HUES48 (cell line): ENCODE measurements at regions not wholly inside any gene's neighbourhood (a gene's known extent, or its start where the extent isn't known, plus 50 kb on each side); places are given as distances from the start of the nearest gene placed in this dataset.

Experiments
- H3K27ac ChIP-seq: one replicate; pipeline ENCODE4 v1.7.0; 2013; ENCODE audit warnings: low read depth, low read length, inconsistent platforms
- H3K27me3 ChIP-seq: 2 replicates; pipeline ENCODE4 v1.6.1; 2013; ENCODE audit warnings: mild to moderate bottlenecking, low read length; ENCODE audit not compliant: control insufficient read depth, insufficient read depth
- H3K36me3 ChIP-seq: 2 replicates; pipeline ENCODE4 v1.6.1; 2013; ENCODE audit warnings: low read length; ENCODE audit not compliant: control insufficient read depth, insufficient read depth
- H3K4me1 ChIP-seq: 2 replicates; pipeline ENCODE4 v1.6.1; 2013; ENCODE audit warnings: mild to moderate bottlenecking, low read length; ENCODE audit not compliant: control insufficient read depth, insufficient read depth
- H3K4me3 ChIP-seq: 2 replicates; pipeline ENCODE4 v1.5.1; 2013; ENCODE audit warnings: mild to moderate bottlenecking, low read depth, low read length
- H3K9ac ChIP-seq: 2 replicates; pipeline ENCODE4 v1.6.1; 2013; ENCODE audit warnings: mild to moderate bottlenecking, low read depth, low read length, moderate library complexity
- H3K9me3 ChIP-seq: 2 replicates; pipeline ENCODE4 v1.6.1; 2013; ENCODE audit warnings: low read length; ENCODE audit not compliant: control insufficient read depth, insufficient read depth

DNA sequence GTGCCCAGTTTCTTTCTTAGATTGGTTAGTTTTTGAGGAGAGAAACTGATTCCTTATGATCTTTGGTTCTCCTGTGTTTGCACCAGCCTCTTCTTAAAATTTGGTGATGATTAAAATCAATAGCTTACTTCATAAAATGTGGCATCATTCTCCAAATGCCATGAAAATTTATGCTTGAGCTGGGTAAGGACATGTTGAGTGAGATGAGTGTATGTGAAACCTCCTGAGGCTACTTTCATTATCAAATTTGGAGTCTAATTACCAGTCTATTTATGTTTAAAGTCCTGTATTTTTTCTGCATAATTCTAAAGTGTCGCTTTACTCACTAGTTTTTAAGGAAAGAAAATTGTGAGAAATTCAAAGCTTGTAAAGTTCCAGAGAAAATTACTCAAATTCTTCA is 102.1 kb downstream of the DIPK2A start:
- no peaks in the 10 kb centered on the region for H3K4me1 ChIP-seq
- peaks cover 16% of the 10 kb centered on the region for H3K9me3 ChIP-seq
- no peaks in the 10 kb centered on the region for H3K36me3 ChIP-seq
- H3K27me3 ChIP-seq: no peaks in the 10 kb centered on the region
- no peak overlapping the region for H3K4me3 ChIP-seq
- no peak overlapping the region for H3K27ac ChIP-seq
- H3K9ac ChIP-seq: no peak overlapping the region

DNA sequence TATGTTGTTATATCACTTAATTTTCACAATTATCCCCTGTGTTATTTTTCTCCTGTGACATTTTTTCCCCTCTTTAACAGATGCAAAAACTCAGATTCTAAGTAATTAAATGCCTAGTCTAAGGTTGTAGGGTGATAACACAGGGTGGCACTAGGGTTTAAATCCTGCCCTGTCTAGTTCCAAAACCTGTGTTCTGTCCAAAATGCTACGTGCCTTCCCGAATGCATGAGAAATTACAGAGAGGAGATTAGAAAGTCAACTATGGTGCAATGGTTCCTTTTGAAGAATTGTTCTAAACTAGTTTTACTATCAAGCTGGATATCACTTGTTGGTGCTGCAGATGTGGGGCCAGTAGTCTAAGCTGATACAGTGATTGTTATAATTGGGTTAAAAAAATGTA is 108.0 kb downstream of the DIPK2A start:
- Histone ChIP-seq H3K9me3 (no peaks in the 10 kb centered on the region), H3K9ac (no peak overlapping the region), H3K36me3 (no peaks in the 10 kb centered on the region), H3K27ac (no peak overlapping the region), H3K27me3 (no peaks in the 10 kb centered on the region), H3K4me3 (no peak overlapping the region), H3K4me1 (no peaks in the 10 kb centered on the region)

DNA sequence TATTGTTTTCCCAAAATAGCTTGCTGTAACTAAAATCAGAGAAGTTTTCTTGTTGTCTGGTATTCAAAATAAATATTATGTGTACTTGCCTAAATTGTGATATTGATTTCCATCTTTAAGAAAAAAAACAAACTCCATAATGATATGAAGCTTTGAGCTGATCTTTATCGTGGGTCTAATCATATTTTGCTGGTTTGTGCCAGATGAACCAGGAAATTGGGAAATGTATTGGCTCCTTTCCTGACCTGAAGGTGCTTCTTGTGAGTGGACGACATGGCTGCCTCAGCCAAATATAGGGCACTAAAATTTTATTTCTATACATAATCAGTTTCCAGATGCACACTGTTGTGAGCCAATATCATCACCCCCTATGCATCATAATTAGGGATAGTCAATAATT is 113.3 kb downstream of the DIPK2A start:
- Histone ChIP-seq H3K9ac (no peak overlapping the region), H3K4me3 (no peak overlapping the region), H3K27ac (no peak overlapping the region), H3K4me1 (no peaks in the 10 kb centered on the region), H3K9me3 (no peaks in the 10 kb centered on the region), H3K27me3 (no peaks in the 10 kb centered on the region), H3K36me3 (no peaks in the 10 kb centered on the region)

DNA sequence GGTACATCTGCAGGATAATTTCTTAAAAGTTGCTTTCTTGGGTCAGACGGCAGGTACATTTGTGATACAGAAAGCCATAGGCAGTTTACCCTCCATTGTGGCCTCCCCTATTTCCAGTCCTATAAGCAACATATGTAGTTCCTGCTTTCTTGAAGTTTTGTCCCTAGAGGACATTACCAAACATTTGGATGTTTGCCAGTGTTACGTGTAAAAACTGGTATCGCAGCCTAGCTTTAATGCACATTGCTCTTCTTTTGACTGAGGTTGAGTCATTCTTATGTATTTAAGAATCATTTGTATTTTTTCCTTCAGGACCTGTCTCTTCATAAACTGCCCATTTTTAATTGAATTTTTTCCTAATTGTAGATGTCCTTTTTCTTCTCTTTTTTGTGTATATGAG is 114.3 kb downstream of the DIPK2A start:
- no peak overlapping the region for H3K9ac ChIP-seq
- H3K9me3 ChIP-seq: no peaks in the 10 kb centered on the region
- H3K27me3 ChIP-seq: no peaks in the 10 kb centered on the region
- no peak overlapping the region for H3K27ac ChIP-seq
- H3K4me1 ChIP-seq: no peaks in the 10 kb centered on the region
- no peaks in the 10 kb centered on the region for H3K36me3 ChIP-seq
- no peak overlapping the region for H3K4me3 ChIP-seq

DNA sequence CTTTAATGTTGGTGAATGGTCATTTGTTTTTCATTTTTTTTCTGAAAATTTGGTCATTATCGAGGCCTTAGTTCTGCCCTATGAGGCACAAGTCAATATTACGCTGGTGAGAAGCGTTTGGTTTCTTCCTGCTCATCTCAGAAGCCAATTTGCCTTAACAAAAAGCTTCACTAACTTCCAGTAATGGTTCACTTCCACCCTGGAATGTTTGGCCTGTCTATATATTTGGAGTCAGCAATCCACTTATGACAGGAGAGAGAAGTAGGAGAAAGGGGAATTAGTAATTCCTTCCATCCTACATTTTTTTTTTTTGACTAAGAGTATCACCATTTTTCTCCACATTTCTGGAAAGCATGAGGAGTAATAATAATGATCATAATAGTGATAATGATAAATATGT is 124.4 kb downstream of the DIPK2A start:
- Histone ChIP-seq H3K27me3 (no peaks in the 10 kb centered on the region), H3K9me3 (peaks cover 19% of the 10 kb centered on the region), H3K9ac (no peak overlapping the region), H3K27ac (no peak overlapping the region), H3K4me1 (peaks cover 12% of the 10 kb centered on the region; the same call in 1 of the 2 replicates), H3K36me3 (no peaks in the 10 kb centered on the region), H3K4me3 (no peak overlapping the region)

DNA sequence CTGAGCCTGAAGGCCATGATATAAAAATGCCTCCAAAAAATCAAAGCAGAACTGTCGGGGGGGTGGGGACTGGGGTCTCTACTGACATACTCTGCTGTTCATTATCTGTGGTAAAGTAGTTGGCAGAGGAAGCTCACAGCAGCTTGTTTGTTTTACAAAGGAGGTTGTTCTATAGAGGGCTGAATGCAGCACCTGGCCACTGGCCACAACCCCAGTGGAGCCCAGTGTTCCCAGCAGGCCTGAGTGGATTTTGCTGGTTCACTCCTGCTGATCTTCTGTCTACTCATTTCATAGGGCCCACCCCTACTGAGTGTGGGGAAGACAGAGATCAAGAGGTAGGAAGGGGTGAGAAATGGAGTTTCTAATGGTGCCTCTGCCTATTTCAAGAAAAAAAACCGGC is 125.5 kb downstream of the DIPK2A start:
- no peak overlapping the region for H3K9ac ChIP-seq
- no peak overlapping the region for H3K4me3 ChIP-seq
- H3K36me3 ChIP-seq: no peaks in the 10 kb centered on the region
- H3K27ac ChIP-seq: peak overlapping the region; percentile 25
- H3K9me3 ChIP-seq: peaks cover 19% of the 10 kb centered on the region
- H3K4me1 ChIP-seq: peaks cover 14% of the 10 kb centered on the region; the same call in 1 of the 2 replicates
- no peaks in the 10 kb centered on the region for H3K27me3 ChIP-seq

DNA sequence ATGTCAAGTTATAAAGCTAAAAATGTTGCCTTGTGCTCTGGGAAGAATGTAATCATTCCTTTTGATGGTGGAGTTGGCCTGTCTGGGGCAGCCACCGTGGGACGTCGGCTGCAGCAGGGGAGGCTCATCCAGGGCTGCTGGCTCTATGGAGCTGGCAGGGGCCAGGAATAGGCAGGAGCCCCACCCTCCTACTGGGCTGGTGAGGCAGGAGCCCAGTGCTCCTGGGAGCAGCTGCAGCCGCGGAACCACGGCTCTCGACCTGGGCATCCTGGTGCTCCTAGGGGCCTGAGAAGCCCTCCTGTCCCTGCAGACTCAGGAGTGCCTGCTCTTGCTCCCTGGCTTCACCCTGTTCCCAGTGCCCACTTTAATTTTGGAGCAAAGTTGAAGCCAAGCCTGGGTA is 127.1 kb downstream of the DIPK2A start:
- no peak overlapping the region for H3K4me3 ChIP-seq
- no peaks in the 10 kb centered on the region for H3K36me3 ChIP-seq
- no peaks in the 10 kb centered on the region for H3K27me3 ChIP-seq
- no peak overlapping the region for H3K9ac ChIP-seq
- peaks cover 19% of the 10 kb centered on the region for H3K9me3 ChIP-seq
- no peak overlapping the region for H3K27ac ChIP-seq
- H3K4me1 ChIP-seq: peaks cover 27% of the 10 kb centered on the region

DNA sequence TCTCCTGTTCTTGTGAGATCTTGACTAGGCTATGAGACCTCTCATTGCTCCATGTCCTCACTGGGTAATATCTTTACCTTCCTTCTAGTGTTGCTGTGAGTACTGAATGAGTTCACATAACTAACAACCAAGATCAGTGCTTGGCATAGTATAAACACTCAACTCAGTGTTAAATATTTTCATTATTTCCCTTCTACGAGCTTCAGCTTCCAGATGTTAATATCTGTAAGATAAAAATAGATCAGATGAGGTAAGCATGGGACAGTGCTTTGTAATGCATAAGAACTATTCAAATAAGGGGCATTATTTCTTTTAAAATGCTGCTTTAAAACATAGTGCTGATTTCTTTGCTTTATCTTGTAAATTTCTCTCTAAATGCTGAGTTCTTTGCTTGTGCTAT is 130.8 kb downstream of the DIPK2A start:
- Histone ChIP-seq H3K9me3 (peaks cover 19% of the 10 kb centered on the region), H3K27ac (no peak overlapping the region), H3K27me3 (no peaks in the 10 kb centered on the region), H3K36me3 (no peaks in the 10 kb centered on the region), H3K4me1 (peaks cover 18% of the 10 kb centered on the region), H3K9ac (no peak overlapping the region), H3K4me3 (no peak overlapping the region)

DNA sequence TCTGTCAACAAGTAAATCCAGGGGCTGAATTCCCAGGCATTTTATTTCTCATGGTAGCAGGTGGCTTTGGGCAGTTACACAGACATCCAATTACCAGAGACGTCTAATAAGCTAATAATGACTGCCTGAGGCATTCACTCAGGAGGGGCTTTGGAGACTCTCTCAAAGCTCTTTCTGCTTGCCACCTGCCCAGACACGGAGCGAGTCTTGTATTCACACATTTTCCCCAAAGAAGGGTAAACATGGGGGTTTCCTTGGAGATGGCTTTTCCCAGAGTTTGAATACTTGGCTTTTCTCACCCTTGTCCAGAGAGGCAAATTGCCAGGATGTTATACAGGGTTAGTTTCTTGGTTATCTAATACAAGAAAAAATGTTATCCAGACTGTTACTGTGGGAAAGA is 132.6 kb downstream of the DIPK2A start:
- Histone ChIP-seq H3K36me3 (no peaks in the 10 kb centered on the region), H3K4me3 (no peak overlapping the region), H3K4me1 (peaks cover 15% of the 10 kb centered on the region), H3K27ac (no peak overlapping the region), H3K27me3 (no peaks in the 10 kb centered on the region), H3K9me3 (peaks cover 13% of the 10 kb centered on the region), H3K9ac (no peak overlapping the region)

DNA sequence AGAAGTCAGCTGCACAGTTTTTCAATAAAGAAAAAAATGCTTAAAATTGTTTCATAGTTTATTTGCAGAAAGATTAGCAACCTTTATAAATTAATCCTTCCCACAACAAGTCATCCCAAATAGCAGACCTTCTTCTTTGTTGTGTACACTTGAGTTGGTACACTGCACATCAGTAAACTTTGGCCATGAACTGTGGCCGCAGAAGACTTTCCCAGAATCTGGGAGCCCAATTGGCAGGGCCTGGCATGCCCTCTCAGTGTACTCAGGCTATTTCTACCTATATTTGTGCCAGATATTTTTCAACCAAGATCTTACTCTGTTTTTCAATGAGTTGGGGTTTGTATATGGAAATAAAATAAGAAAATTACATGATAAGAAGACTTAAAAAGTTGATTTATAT is 133.1 kb downstream of the DIPK2A start:
- Histone ChIP-seq H3K27ac (no peak overlapping the region), H3K9ac (no peak overlapping the region), H3K9me3 (peaks cover 8% of the 10 kb centered on the region), H3K4me1 (peaks cover 15% of the 10 kb centered on the region), H3K36me3 (no peaks in the 10 kb centered on the region), H3K27me3 (no peaks in the 10 kb centered on the region), H3K4me3 (no peak overlapping the region)

DNA sequence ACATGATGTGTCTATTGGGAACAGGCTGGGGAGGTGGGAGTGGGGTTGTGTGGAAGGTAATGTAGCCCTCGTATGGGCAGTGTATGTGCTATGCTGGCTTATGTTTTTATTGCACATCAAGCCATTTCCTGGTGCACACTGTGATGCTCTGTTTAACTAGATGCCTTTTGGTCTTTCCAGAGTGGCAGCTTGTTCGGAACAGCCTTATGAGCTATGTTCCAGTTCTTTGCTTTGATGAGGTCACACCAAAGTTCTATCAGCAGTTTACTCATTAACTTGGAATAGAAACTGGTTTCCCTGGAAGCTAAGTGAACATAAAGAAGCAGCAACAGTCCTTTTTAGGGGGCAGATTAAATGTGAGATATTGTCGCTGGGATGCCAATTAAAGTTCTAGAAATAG is 133.9 kb downstream of the DIPK2A start:
- Histone ChIP-seq H3K9me3 (no peaks in the 10 kb centered on the region), H3K27ac (no peak overlapping the region), H3K4me3 (no peak overlapping the region), H3K36me3 (no peaks in the 10 kb centered on the region), H3K27me3 (no peaks in the 10 kb centered on the region), H3K4me1 (peaks cover 15% of the 10 kb centered on the region), H3K9ac (no peak overlapping the region)

DNA sequence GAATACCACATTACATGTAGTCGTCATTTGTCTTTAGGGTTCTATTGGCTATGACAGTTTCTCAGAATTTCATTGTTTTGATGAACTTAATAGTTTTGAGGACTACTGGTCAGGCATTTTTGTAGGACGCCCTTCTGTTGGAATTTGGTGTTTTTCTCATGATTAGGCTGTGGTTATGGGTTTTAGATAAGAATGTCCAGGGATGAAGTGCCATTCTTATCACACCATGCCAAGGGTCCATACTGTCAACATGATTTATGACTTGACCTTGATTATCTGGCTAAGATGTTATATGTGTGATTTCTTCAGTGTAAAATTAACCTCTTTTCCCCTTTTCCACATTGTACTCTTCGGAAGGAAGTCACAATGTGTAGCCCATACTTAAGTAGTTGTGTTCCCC is 135.3 kb downstream of the DIPK2A start:
- Histone ChIP-seq H3K36me3 (no peaks in the 10 kb centered on the region), H3K27me3 (no peaks in the 10 kb centered on the region), H3K4me1 (peaks cover 17% of the 10 kb centered on the region), H3K9ac (no peak overlapping the region), H3K9me3 (no peaks in the 10 kb centered on the region), H3K4me3 (no peak overlapping the region), H3K27ac (no peak overlapping the region)
